Fibroblast of skin of back (primary cell): ENCODE measurements at regions not wholly inside any gene's neighbourhood (a gene's known extent, or its start where the extent isn't known, plus 50 kb on each side); places are given as distances from the start of the nearest gene placed in this dataset.

Experiments used
- DNase-seq: peaks from one replicate; pipeline ENCODE4 v3.0.0-alpha.2; 2013

DNA sequence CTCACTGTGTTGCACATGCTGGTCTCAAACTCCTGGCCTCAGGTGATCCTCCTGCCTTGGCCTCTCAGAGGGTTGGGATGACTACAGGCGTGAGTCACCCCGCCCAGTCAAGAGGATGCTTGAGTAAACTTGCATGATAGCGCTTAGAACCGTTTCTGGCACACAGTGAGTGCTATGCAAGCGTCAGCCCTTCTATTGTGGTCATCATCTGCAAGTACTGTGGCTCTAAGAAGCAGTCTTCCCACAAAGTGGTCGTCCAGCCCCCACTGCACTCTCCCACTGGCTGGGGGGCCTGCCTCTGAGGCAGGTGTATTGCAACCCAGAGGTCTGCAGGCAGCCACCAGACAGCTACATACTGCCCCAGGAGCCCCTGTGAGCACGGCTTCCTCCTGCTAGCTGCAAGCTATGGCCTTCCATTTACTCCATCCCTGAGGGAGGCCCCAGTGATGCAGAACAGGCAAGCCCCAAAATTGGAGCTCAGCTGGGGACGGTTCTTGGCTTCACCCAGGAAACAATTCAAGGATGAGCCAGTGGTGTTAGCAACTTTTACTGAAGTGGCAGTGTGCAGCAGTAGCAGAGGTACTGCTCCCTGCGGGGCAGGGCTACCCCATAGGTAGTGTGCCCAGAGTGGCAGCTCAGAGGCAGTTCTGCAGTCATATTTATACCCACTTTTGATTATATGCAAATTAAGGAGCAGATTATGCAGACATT, 95.4 kb downstream of the LSM3 start:
- DNase-seq: no peak

DNA sequence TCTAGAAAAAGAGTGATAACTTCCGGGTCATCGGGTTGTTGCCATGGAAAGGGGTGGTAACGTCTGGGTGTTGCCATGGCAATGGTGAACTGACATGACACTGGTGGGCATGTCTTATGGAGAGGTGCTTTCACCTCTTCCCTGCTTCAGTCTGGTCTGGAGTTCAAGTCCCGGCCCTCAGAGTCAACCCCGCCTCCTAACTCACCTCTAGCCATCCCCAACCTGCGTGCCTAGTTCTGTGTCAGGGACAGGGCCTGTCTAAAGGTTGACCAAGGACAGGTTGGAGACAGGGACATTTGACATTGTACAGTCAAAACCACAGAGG, 96.0 kb downstream of the LSM3 start:
- DNase-seq: no peak

DNA sequence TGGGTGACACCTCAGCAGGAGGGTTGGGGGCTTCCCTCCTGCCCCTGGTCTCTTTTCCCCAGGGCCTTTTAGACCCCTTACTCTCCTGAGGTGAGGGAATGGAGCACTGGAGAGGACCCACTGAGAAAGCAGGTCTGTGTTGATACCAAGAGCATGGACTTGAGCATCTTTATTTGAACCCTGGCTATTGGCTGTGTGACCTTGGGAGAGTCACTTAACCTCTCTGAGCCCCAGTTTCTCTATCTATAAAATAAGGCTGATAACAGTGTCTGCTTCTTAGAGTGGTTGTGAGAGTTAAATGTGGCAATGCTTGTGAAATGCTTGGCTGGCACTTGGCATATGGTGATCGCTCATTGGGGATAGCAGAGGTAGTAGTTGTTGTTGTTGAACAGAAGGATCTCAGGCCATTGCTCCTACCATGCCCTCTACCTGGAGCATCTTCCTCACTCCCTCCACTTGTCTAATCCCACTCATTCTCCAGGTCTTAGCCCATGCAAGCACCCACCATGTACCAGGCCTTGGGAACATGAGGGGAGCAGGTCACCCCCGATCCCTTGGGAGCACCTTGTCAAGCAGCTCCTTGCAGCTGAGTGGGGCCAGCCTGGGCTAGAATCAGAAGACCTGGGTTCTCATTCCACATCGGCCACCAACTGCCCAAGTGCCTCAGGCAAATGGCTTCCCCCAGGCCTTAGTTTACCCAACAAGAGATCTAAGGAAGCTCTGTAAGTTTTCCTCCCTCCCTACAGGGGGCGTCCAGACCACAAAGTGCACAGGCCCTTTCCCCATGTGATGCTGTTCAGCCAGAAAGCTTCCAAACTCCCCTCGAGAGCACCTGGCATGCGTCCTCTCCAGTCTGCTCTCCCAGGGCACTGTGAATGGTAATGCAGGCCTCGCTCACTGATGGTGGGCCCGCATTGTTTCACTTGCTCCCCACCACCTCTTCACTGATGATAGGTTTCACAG, 96.7 kb downstream of the LSM3 start:
- DNase-seq: no peak

DNA sequence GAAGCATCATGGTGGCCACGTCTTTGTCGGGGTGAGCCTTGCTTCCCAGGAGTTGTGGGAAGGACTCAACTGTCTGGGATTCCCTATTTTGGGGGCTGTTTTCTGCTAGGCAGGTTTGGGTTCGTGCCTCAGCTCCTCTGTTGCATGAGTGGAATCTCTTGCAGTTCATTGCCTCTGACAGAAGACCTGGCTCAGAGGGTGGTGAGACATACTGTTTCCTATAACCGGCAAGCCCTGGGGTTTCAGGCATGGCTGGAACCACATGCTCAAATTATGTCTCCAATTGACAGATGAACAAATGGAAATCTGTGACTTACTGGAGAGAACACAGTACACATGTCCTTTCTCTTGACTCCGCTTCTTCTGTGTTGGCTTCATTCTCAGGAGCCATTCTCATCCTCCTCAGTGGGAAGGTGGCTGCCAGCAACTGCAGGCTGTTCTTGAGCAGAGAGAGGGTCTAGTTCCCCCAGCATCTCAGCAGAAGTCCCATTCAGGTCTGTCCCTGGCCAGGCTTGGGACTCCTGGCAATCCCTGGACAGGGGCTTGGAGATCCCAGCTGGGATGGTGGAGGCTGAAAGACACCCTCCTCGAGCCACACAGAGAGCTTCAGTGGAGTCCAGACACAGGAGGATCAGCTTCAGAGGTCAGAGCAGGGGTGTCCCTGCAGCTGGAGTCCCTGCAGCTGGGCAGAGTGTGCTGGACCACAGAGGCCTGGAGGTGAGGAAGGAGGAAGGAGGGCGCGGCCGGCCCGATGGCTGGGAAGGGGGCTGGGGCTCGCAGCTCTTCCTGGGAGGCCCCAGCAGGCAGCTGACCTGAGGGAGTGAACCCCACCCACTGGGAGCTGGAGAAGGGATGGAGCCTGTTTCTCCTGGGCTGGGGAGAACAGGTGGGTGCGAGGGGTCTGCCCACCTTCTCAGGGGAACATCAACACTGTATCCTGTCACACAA, 97.6 kb downstream of the LSM3 start:
- DNase-seq: no peak

DNA sequence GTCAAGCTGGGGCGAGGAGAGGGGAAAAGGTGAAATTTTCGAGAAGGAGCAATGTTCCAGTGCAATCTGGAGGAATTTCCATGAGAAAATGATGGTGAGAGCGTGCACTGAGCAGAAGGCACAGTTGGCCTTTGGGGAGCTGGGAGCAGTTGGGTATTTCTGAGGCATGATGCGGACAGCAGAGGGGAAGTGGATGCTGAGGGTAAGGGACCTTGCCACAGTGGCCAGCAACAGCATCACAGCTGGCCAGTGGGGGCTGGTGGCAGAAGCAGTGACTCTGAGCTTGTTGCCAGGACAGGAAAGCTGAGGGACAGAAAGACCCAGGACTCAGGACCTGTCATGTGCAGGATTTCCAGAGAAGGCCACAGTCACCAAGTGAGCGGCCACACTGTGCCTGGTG, 98.9 kb downstream of the LSM3 start:
- no peak for DNase-seq

DNA sequence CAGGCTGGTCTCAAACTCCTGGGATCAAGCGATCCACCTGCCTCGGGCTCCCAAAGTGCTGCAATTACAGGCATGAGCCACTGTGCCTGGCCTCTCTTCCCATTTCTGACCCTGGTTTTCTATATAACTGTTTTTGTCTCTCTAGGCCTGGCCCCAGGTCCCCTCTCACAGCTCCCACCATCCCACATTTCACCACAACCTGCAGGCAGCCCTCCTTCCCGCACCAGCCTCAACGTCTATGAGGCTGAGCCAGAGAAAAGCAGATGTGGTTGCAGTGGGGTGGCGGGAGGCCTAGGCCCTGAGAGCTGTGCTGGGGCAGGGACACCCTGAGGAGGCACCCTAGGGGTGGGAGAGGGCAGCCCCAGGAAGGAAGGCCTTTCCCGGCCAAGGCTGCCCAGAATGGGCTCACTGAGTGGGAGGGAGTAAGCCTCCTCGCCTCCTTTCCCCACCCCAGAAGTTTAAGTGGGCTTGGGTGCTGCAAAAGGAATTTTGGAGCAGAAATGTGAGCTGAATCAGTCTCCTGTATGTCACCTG, 99.7 kb downstream of the LSM3 start:
- no peak for DNase-seq

DNA sequence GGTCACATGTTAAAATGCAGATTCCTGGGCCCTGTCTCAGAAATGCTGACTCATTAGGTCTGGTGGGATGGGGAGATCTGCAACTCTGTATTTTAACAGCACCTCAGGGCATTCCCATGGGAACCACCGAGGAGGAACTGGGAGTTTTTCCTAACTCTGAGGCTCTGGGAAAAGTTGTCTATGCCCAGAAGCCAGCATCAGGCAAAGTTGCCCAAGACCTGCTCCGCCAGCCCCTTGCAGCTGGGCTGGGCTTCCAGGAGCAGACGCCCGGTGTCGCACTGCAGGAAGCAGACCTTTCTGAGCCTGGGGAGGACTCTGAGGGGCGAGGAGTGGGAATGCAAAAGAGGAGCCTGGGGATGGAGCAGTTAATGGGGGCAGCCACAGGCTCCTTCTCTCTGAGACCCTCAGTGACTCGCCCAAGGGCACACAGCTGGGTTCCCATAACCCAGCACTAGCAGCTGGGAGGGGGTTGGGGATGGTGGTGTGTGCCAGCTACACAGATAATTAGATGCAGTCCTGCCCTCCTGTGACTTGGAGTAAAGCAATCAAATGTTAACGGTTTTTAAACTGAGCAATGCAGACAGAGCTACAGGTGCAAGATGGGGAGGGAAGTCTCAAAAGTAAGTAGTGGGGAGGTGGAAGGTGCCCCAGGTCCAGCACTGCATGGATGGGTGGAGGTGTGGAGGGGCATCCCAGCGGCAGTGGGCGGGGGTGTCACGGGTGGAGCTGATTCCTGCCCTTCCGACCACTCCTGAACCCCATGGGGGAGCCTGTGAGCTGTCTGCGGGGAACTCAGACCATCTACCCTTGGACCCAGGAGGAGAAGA, 100.4 kb downstream of the LSM3 start:
- DNase-seq: no peak

DNA sequence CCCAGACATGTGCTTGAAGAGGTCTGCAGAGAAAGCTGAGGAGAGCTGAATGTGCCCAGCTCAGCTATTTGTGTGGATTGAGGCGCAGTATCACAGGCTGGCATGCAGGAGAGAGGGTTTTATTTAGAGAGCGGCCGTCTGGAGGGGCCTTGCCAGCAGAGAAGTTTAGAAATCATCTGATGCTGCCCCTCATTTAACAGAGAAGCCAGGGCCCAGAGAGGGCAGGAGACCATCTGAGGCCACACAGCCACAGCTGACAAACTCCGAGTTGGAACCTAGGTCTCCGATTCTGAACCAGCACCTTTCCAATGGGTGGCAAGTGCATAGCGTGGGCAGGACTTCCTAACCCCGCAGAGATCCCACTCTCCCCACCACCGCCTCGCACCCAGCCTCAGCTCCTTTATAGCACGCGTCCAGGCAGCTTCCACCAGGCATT, 101.0 kb downstream of the LSM3 start:
- no peak for DNase-seq

DNA sequence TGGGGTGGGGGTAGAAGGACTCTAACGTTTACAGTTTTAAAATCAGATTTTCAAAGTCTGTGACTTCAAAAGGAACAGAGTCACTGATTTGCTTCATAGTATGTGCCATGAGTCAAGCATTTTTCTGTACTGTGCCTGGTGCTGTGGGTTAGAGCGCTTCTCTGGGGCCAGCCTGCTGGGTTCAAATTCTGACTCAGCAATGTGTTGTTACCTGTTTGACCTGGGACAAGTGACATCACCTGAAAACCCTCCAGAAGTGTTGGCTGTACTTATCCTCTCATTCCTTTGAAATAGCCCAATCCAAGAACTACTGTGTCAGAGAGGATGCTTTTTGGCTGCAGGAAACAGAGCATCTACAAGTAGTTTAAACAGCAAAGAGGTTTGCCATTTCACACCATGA, 101.7 kb downstream of the LSM3 start:
- no peak for DNase-seq

DNA sequence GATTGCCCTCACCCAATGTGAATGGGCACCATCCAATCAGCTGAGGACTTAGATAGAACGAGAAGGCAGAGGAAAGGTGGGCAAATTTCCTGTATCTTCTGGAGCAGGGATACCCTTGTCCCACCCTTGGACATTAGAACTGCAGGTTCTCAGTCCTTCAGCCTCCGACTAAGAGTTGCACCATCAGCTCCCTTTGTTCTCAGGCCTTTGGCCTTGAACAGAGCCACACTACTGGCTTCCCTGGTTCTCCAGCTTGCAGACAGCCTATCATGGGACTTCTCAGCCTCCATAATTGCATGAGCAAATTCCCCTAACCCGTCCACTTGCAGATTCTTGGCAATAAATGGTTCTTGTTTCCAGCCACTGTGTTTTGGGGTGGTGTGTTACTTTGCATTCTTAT, 102.4 kb downstream of the LSM3 start:
- no peak for DNase-seq

DNA sequence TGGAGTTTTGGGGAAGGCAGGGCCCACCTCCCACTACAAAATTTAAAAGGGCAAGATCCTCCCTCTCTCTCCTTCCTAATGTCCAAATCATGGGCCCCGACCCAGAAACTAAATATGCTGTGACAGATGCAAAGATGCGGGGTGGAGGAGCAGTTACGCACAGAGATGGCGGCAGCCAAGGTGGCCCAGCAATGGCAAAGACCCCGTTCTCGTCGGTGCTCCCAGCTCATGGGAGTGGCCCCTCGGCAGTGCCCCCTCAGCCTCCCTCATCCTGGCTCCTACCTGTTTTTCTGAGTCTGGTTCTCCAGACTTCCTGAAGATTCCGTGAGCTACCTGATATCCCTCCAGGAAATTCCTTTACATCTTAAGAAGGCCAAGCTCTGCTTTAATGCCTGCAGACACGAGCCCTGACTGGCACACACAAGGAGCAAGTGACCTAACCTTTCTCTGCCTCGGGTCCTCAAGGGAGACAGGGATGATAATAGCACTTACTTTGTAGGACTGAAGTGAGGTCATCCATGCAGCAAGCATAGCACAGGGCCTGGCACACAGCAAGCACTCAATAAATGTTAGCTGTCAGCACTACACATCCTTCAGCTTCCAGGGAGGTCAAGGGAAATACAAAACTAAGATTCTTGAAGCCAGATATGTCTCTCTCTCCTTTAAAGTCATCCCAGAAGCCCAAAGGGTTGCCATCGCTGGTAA, 103.5 kb downstream of the LSM3 start:
- no peak for DNase-seq

DNA sequence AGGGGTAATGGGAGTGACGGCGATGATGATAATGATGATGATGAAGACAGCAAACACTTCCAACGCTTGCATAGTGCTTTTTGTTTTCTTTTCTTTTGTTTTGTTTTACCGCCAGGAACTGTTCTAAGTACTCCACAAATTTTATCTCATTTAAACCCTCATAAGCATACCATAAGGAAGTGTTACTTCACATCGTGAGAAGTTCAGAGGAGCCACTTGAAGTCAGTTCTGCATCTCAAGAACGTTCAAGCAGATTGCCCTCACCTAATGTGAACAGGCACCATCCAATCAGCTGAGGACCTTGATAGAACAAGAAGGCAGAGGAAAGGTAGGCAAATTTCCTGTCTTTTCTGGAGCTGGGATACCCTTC, 104.1 kb downstream of the LSM3 start:
- no peak for DNase-seq

DNA sequence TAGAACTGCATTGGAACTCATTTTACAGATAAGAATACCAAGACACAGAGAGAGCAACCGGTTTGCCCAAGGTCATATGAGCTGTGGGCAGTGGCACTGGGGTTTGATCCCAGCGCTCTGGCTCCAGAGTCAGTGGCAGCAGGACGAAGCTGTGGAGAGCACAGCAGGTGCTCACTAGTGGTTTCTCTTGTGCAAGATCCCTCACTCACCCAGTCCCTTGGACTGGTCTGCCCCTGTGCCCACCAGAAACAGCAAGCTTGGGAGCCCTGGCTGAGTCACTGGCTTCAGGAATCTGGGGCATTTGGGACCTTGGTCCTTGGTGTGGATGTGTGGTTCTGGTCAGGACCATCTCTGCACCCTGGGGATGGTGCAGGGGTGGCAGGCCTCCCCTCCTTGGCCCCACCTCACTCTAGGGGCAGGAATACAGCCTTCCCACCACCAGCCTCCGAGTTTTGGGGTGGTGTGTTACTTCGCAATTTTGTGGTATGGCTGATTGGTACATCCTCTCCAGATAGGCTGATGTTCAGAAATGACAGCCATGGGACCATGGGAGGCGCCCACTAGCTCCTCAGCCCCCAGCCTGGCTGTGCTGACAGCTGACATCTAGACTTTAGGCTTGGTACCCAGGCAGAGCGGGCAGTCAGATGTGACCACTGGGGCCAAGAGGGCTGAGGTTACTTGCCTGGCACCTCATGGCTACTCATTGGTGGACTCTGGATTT, 104.6 kb downstream of the LSM3 start:
- no peak for DNase-seq

DNA sequence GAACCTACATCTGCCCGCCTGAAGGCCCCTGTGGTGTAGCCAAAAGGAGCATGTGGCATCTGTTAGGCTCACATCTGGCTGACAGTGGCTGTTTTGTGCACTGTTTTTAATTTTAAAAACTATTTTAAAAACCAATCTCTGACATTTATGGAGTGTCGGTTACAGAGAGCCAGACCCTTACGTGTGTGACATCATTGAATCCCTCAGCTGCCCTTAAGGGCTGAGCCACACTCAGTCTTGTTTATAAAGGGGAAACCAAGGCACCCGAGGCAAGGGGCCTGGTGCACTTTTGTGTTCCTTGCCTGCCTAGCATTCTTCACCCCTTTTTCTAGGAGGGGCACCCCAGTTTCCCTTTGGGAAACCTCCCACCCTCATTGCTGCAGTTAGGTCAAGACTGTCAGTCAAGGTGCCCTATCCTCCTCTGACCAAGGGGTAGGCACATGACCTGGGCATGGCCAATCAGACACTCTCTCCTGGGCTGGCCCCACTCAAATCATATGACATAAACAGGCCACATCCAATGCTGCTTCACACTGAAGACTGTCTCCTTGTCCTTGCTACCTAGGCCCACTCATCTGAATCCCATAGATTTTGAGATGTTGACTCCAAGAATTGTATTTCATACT, 105.3 kb downstream of the LSM3 start:
- no peak for DNase-seq

DNA sequence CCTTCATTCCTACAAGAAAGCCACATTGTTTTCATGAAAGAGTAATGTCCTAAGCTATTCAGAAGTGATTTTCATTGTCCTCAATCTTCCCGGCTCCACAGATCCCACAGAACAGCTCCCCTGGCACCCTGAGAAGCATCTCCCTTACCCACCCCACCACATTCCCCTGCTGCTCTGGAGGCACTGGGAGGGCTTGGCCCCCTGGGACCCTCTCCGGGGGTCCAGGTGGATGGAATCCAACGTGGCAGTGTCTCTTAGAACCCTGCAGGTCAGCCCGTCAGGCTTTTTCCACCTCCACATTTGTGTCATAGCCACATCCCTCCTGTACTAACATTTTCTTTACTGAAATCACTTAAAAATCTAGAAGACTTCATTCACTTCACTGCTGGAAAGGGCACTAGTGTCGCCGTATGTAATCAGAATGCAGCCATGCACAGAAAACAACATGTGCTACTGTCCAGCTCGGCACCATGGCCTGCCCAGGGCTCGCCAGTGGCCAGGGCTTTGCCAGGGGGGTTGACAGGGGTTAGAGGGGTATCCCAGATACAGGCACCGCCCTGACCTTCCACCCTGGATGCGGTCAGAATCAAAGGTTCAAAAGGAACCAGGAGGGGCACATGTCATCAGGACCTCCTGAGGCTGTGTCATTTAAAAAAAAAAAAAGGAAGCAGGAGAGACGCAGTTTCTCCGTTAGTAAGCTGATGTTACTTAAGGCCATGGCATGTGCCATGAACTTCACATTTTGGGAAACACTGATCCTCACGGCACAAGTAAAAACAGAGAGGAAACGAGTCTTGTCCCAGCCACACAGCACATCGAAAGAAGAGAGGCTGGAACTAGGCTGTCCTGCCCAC, 106.3 kb downstream of the LSM3 start:
- no peak for DNase-seq

DNA sequence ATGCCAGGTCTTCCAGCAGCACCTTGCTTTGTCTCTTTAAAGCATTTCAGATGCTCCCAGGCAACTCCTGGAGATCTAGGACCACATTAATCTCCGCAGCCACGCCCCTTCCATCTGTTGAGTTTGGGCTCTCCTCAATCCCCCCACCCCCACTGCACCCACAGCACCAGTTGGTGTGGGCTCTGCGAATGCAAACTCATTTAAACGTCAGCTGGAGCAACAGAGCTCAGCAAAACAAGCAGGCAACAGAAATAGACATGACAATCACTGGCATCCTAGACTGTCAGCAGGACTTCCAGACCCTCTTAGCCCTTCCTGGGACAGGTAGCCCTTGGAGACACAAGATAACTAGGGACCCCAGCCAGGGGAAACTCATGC, 106.9 kb downstream of the LSM3 start:
- DNase-seq: no peak

DNA sequence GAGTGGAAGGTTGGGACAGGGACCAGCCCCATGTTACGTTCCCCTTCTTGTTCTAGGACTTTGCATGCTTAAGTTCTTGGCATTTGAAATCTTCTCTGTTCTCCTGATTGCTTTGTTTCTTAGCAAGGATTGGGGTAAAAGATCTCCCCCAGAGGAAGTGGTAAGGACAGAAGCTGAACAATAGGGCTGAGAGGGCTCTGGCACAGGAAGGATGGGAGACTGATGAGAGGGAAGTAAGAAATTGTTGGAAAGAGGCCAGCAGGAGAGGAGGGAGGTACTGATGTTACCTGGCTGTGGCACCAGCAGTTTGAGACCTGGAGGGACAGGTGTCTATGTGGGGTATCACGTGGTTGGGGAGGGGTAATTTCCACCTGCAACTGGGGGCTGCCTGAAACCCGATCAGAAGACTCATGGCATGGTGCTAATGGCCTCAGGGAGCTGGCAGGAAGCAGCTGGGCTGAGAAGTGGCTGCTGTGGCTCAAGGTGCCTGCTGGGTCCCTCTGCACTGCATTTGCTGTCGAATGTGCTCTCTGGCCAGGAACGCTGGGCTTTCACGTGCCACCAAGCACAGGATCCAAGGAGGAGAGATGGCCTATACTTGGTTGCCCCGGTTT, 108.4 kb downstream of the LSM3 start:
- no peak for DNase-seq

DNA sequence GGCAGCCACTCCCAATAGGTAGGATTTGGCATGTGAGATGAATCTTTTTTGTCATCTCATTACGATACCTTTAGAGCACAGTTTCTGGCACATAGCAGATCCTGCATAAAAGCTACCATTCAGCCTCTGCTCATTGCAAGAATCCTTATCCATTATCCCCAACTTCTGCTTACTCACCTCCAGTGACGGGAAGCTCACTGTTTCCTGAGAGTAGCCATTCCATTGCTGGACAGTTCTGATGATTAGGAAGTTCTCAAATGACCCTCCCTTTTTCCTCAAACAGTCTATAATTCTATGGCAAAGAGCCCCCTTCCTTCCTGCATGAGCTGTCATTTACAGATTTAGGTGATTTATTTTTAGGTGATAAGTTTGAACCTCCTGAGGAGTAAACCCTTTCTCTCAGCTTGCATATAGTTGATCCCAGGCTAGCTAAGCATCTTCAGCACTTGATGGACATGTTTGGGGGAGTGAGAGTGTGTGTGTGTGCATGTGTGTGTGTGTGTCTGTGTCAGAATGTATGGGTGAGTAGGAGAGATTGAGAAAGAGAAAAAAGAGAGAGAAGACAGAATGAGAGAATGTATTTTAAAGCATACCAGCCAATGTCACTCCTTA, 109.7 kb downstream of the LSM3 start:
- DNase-seq: no peak
